HepG2 (cell line): ENCODE measurements at regions not wholly inside any gene's neighbourhood (a gene's known extent, or its start where the extent isn't known, plus 50 kb on each side); places are given as distances from the start of the nearest gene placed in this dataset.

ENCODE experiments used
- KAT7 ChIP-seq: IDR thresholded peaks from 2 replicates; pipeline ENCODE4 v1.6.1; 2018; ENCODE audit warnings: borderline replicate concordance, missing compliant biosample characterization
- NR1H2 ChIP-seq: sonication (generic); formaldehyde crosslinking; IDR thresholded peaks from 2 replicates; pipeline ENCODE4 v1.8.1; 2022; ENCODE audit warnings: low read depth, missing genetic modification reagents, borderline replicate concordance
- ZNF121 ChIP-seq: sonication (generic); formaldehyde crosslinking; IDR thresholded peaks from 2 replicates; pipeline ENCODE4 v1.5.0; 2020; ENCODE audit warnings: mild to moderate bottlenecking, missing genetic modification reagents

DNA sequence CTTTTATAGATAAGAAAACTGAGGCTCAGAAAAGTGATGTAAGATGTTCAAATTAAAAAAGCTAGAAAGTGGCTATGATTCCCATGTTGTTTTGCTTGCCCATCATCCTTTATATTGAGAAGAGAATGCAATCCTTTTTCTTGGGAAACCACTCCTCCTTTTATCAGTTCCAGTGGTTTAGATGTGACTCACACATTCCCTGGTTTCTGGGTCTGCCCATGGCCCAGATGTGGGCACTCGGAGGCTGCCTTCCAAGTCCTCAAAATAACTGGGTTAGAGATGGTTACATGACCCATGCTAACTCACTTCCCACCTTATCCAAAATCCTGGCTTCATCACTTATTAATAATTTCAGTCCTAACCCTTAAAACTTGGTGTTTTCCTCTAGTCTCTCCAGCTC, 550.0 kb downstream of the MDFIC start:
- no peak for TF ChIP-seq NR1H2 (CRISPR knock-in tag)
- TF ChIP-seq ZNF121 (CRISPR knock-in tag): no peak
- TF ChIP-seq KAT7 (CRISPR knock-in tag): no peak
